ENCODE measurements at regions not wholly inside any gene's neighbourhood (a gene's known extent, or its start where the extent isn't known, plus 50 kb on each side); places are given as distances from the start of the nearest gene placed in this dataset.

DNA sequence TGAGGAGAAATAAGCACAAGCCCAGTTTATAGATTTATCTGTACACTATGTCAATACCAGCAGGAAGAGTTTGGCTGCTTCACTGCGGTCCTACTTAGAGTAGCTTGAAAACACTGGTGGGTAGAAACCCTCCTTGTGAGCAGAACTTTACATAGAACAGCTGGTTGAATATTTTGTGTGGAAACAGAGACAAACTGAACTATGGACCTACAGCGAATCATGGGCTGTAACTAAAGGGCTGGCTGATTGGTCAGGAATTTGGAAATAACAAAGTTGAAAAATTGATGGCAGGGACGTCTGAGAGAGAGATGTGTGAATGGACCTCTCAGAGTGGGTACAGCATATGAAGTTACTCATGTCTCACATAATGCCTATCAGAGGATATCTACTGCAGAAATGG, 392.5 kb downstream of the MAN2A1 start:
- Histone ChIP-seq H3K36me3 (ENCODE audit: control insufficient read depth in 2 of 2, extremely low read depth in 1 of 2, insufficient read depth in 2 of 2, low read length in 2 of 2) (no peaks in the 10 kb centered on the region), H3K4me1 (ENCODE audit: control insufficient read depth, extremely low read depth, insufficient read depth, low read length) (no peaks in the 10 kb centered on the region), H4K20me1 (replicated peaks; ENCODE audit: control insufficient read depth, extremely low read depth, insufficient read depth, low read length) (no peaks in the 10 kb centered on the region), H2AFZ (ENCODE audit: low read depth, low read length) (no peak overlapping the region), H3K27ac (ENCODE audit: insufficient read depth, low read depth, low read length) (no peak overlapping the region), H3K27me3 (ENCODE audit: control insufficient read depth in 2 of 2, insufficient read depth in 2 of 2, low read length in 2 of 2) (no peaks in the 10 kb centered on the region), H3K79me2 (ENCODE audit: control insufficient read depth, insufficient read depth, low read length) (no peaks in the 10 kb centered on the region), H3K4me2 (ENCODE audit: insufficient read depth, low read length) (no peak overlapping the region), H3K9ac (replicated peaks; ENCODE audit: extremely low read depth, insufficient read depth, low read length) (no peak overlapping the region), H3K4me3 (replicated peaks in 1 of 3; ENCODE audit: insufficient read depth in 1 of 3, low read depth in 1 of 3, low read length in 3 of 3) (no peak overlapping the region), H3K9me3 (replicated peaks; ENCODE audit: control insufficient read depth, insufficient read depth, low read length) (no peaks in the 10 kb centered on the region), H3K9me1 (replicated peaks; ENCODE audit: control insufficient read depth, extremely low read depth, insufficient read depth, low read length) (no peaks in the 10 kb centered on the region)
- dilution Hi-C loops (cut with MboI; ENCODE audit: extremely low pct_ligation_motif_present, low sequenced_read_pairs): no loop called here
- DNase-seq (ENCODE audit: low read depth, low spot score) (no peak), FAIRE-seq (no peak)
- POLR2A ChIA-PET: no interaction called here
- intact Hi-C loops (cut with micrococcal nuclease): no loop called here
- no TSS peak for BruUV-seq (replicated peaks)
- CTCF ChIA-PET: no interaction called here
- TF ChIP-seq POLR2AphosphoS5 (IDR thresholded peaks at IDR 0.05; ENCODE audit: insufficient read depth, low read depth, low read length) (no peak), EZH2 (IDR thresholded peaks at IDR 0.05; ENCODE audit: borderline replicate concordance, low read depth, low read length, severe bottlenecking) (no peak), MYC (IDR thresholded peaks at IDR 0.05; ENCODE audit: low read depth, low read length) (no peak), JUN (IDR thresholded peaks at IDR 0.05; ENCODE audit: borderline replicate concordance, insufficient read depth, insufficient read length, low read depth) (no peak), FOS (IDR thresholded peaks at IDR 0.05; ENCODE audit: borderline replicate concordance, insufficient read depth, low read length) (no peak), GATA2 (IDR thresholded peaks at IDR 0.05; ENCODE audit: insufficient read depth, insufficient read length, low read depth, low read length) (no peak)
- TF ChIP-seq, protein P1, sequence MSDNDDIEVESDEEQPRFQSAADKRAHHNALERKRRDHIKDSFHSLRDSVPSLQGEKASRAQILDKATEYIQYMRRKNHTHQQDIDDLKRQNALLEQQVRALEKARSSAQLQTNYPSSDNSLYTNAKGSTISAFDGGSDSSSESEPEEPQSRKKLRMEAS (IDR thresholded peaks at IDR 0.05; ENCODE audit: insufficient read depth, insufficient read length): no peak
- TF ChIP-seq, protein P2, sequence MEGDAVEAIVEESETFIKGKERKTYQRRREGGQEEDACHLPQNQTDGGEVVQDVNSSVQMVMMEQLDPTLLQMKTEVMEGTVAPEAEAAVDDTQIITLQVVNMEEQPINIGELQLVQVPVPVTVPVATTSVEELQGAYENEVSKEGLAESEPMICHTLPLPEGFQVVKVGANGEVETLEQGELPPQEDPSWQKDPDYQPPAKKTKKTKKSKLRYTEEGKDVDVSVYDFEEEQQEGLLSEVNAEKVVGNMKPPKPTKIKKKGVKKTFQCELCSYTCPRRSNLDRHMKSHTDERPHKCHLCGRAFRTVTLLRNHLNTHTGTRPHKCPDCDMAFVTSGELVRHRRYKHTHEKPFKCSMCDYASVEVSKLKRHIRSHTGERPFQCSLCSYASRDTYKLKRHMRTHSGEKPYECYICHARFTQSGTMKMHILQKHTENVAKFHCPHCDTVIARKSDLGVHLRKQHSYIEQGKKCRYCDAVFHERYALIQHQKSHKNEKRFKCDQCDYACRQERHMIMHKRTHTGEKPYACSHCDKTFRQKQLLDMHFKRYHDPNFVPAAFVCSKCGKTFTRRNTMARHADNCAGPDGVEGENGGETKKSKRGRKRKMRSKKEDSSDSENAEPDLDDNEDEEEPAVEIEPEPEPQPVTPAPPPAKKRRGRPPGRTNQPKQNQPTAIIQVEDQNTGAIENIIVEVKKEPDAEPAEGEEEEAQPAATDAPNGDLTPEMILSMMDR (IDR thresholded peaks at IDR 0.05; ENCODE audit: extremely low read depth in 1 of 2, insufficient read depth in 1 of 2, low read depth in 1 of 2, low read length in 2 of 2): no peak

All from endothelial cell of umbilical vein (primary cell).